Fibroblast of lung (primary cell): ENCODE measurements at regions not wholly inside any gene's neighbourhood (a gene's known extent, or its start where the extent isn't known, plus 50 kb on each side); places are given as distances from the start of the nearest gene placed in this dataset.

Source experiments
- EZH2 ChIP-seq: IDR thresholded peaks from 2 replicates; pipeline ENCODE4 v1.5.1; 2012; ENCODE audit warnings: low read length, control low read depth, mild to moderate bottlenecking; ENCODE audit errors: missing control alignments
- TF ChIP-seq, protein P1 (sequence below), 2 donors: IDR thresholded peaks in 1 of 2; conservative IDR thresholded peaks in 1 of 2; 1 replicate in 1 of 2; 2 replicates in 1 of 2; pipeline ENCODE4 v1.5.1; 2011 to 2012; ENCODE audit warnings: low read length in 2 of 2, control low read depth in 1 of 2, inconsistent platforms in 1 of 2, low read depth in 1 of 2, mild to moderate bottlenecking in 1 of 2

DNA sequence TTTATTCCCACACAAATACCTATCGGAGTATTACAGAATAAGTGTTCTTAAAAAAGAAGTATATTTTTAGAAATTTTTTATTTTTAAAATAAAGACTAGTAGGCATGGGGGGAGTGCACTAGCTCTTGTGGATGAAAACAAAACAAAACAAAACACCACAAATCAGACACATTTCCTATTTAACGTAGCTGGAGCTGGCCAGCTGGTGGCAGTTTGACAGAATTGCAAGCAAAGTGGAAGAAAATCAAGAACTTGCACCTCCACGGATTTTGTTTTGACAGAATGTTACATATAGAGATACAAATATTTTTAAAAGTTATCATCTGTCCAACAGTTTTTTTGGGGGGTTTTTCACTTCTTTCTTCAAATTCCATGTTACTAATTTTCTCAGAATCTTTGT is 63.6 kb upstream of the SNRPB2 start:
- TF ChIP-seq, protein P1, sequence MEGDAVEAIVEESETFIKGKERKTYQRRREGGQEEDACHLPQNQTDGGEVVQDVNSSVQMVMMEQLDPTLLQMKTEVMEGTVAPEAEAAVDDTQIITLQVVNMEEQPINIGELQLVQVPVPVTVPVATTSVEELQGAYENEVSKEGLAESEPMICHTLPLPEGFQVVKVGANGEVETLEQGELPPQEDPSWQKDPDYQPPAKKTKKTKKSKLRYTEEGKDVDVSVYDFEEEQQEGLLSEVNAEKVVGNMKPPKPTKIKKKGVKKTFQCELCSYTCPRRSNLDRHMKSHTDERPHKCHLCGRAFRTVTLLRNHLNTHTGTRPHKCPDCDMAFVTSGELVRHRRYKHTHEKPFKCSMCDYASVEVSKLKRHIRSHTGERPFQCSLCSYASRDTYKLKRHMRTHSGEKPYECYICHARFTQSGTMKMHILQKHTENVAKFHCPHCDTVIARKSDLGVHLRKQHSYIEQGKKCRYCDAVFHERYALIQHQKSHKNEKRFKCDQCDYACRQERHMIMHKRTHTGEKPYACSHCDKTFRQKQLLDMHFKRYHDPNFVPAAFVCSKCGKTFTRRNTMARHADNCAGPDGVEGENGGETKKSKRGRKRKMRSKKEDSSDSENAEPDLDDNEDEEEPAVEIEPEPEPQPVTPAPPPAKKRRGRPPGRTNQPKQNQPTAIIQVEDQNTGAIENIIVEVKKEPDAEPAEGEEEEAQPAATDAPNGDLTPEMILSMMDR (conservative IDR thresholded peaks at IDR 0.05 in 1 of 2, IDR thresholded peaks at IDR 0.05 in 1 of 2; ENCODE audit: low read depth in 1 of 2, low read length in 2 of 2) = no peak
- TF ChIP-seq EZH2 = no peak
